Neural crest cell (in vitro differentiated cells): ENCODE measurements at regions not wholly inside any gene's neighbourhood (a gene's known extent, or its start where the extent isn't known, plus 50 kb on each side); places are given as distances from the start of the nearest gene placed in this dataset.
"Not testable (repeated sequence)": the region's sequence is repeated elsewhere in the genome, so short reads cannot be mapped to it uniquely, and the experiment has no call there.

ENCODE experiments used
- DNase-seq: peaks from one replicate; pipeline ENCODE4 v3.0.0; 2021; ENCODE audit warnings: low read depth, mixed read lengths, low spot score
- H3K27ac Mint-ChIP-seq: one replicate; pipeline ENCODE4 v1.8.0; 2021; ENCODE audit warnings: mild to moderate bottlenecking, mixed read lengths; ENCODE audit not compliant: unreplicated experiment
- H3K27me3 Mint-ChIP-seq: 2 replicates; pipeline ENCODE4 v1.8.0; 2021; ENCODE audit warnings: low read depth, mild to moderate bottlenecking, mixed read lengths
- H3K36me3 Mint-ChIP-seq: 2 replicates; pipeline ENCODE4 v1.8.0; 2021; ENCODE audit warnings: low read depth, mild to moderate bottlenecking, mixed read lengths
- H3K4me1 Mint-ChIP-seq: 2 replicates; pipeline ENCODE4 v1.8.0; 2021; ENCODE audit warnings: mixed read lengths
- H3K4me3 Mint-ChIP-seq: one replicate; pipeline ENCODE4 v1.8.0; 2021; ENCODE audit warnings: mild to moderate bottlenecking, mixed read lengths
- H3K9me3 Mint-ChIP-seq: 2 replicates; pipeline ENCODE4 v1.8.0; 2021; ENCODE audit warnings: mixed read lengths
- CTCF ChIP-seq: fragments of 200-600 bp; sonication (generic); conservative IDR thresholded peaks from 2 replicates; pipeline ENCODE4 v1.5.0; 2021; ENCODE audit warnings: antibody characterized with exemption, mild to moderate bottlenecking

- no peaks in the 10 kb centered on the region for H3K27me3 Mint-ChIP-seq
- no peaks in the 10 kb centered on the region for H3K36me3 Mint-ChIP-seq
- H3K27ac Mint-ChIP-seq: no peak overlapping the region
- no peak for DNase-seq
- no peak overlapping the region for H3K4me3 Mint-ChIP-seq
- TF ChIP-seq CTCF: no peak
- peaks cover 2% of the 10 kb centered on the region for H3K9me3 Mint-ChIP-seq
- peaks cover 4% of the 10 kb centered on the region for H3K4me1 Mint-ChIP-seq
Observed at GRCh38 chr11:96484361-96484760, 94.5 kb downstream of the JRKL start.

- Mint-ChIP-seq H3K36me3 (no peaks in the 10 kb centered on the region), H3K27ac (no peak overlapping the region), H3K9me3 (peaks cover 7% of the 10 kb centered on the region), H3K4me3 (peak overlapping the region; percentile 20), H3K4me1 (peaks cover 4% of the 10 kb centered on the region), H3K27me3 (no peaks in the 10 kb centered on the region)
- no peak for TF ChIP-seq CTCF
- peak; percentile 3 for DNase-seq
Observed at GRCh38 chr11:96486890-96487611, 97.2 kb downstream of the JRKL start.

GRCh38 chr11:96488911-96489310 is 99.1 kb downstream of the JRKL start:
- H3K36me3 Mint-ChIP-seq, H3K27me3 Mint-ChIP-seq, H3K4me3 Mint-ChIP-seq: not testable (repeated sequence)

GRCh38 chr11:96500440-96500839 is 110.6 kb downstream of the JRKL start:
- Mint-ChIP-seq H3K4me1 (no peaks in the 10 kb centered on the region), H3K9me3 (no peaks in the 10 kb centered on the region), H3K27ac (peak overlapping the region; percentile 24), H3K27me3 (no peaks in the 10 kb centered on the region), H3K4me3 (no peak overlapping the region), H3K36me3 (no peaks in the 10 kb centered on the region)
- no peak for DNase-seq
- no peak for TF ChIP-seq CTCF

More at GRCh38 chr11:96488911-96489310, 99.1 kb downstream of the JRKL start:
- H3K27ac Mint-ChIP-seq, DNase-seq, H3K9me3 Mint-ChIP-seq, H3K4me1 Mint-ChIP-seq: not testable (repeated sequence)

GRCh38 chr11:96506041-96506440 is 116.2 kb downstream of the JRKL start:
- H3K27me3 Mint-ChIP-seq: no peaks in the 10 kb centered on the region
- no peak for DNase-seq
- no peak overlapping the region for H3K4me3 Mint-ChIP-seq
- no peaks in the 10 kb centered on the region for H3K36me3 Mint-ChIP-seq
- H3K4me1 Mint-ChIP-seq: no peaks in the 10 kb centered on the region
- TF ChIP-seq CTCF: no peak
- H3K27ac Mint-ChIP-seq: no peak overlapping the region
- H3K9me3 Mint-ChIP-seq: no peaks in the 10 kb centered on the region

GRCh38 chr11:96506953-96507354 is 117.1 kb downstream of the JRKL start:
- no peak for TF ChIP-seq CTCF
- H3K9me3 Mint-ChIP-seq: no peaks in the 10 kb centered on the region
- H3K4me1 Mint-ChIP-seq: no peaks in the 10 kb centered on the region
- H3K4me3 Mint-ChIP-seq: no peak overlapping the region
- no peaks in the 10 kb centered on the region for H3K36me3 Mint-ChIP-seq
- H3K27me3 Mint-ChIP-seq: no peaks in the 10 kb centered on the region
- DNase-seq: no peak
- H3K27ac Mint-ChIP-seq: no peak overlapping the region
